Psoas muscle (tissue), 7 donors: ENCODE measurements at regions not wholly inside any gene's neighbourhood (a gene's known extent, or its start where the extent isn't known, plus 50 kb on each side); places are given as distances from the start of the nearest gene placed in this dataset.

Experiments used
- ATAC-seq, 4 donors: fragments of 200-7000 bp; cut with Tn5 transposase; one replicate each; pipeline ENCODE4 v1.9.1; 2020; ENCODE audit warnings: moderate library complexity in 3 of 4, mild to moderate bottlenecking in 2 of 4
- DNase-seq, 2 donors: peaks; one replicate each; pipeline ENCODE4 v3.0.0-alpha.2; 2020
- H3K27ac ChIP-seq: fragments of 200-600 bp; one replicate; pipeline ENCODE4 v1.8.0; 2022
- H3K27me3 ChIP-seq, 3 donors: fragments of 200-600 bp in 1 of 3; one replicate each; pipeline versions ENCODE4 v1.6.1 to v1.8.0; 2013 to 2022; ENCODE audit warnings: low read length in 2 of 3, mild to moderate bottlenecking in 2 of 3, moderate library complexity in 1 of 3; ENCODE audit not compliant: insufficient read depth in 3 of 3
- H3K36me3 ChIP-seq, 2 donors: fragments of 200-600 bp in 1 of 2; one replicate each; pipeline versions ENCODE4 v1.6.1 to v1.8.0; 2013 to 2022; ENCODE audit warnings: low read depth in 1 of 2, mild to moderate bottlenecking in 1 of 2, moderate library complexity in 1 of 2; ENCODE audit not compliant: insufficient read depth in 1 of 2
- H3K4me1 ChIP-seq: fragments of 200-600 bp; one replicate; pipeline ENCODE4 v1.8.0; 2022
- H3K4me3 ChIP-seq: fragments of 200-600 bp; one replicate; pipeline ENCODE4 v1.8.0; 2022; ENCODE audit warnings: mild to moderate bottlenecking
- H3K9me3 ChIP-seq: fragments of 200-600 bp; one replicate; pipeline ENCODE4 v1.8.0; 2022
- CTCF ChIP-seq: fragments of 200-600 bp; IDR thresholded peaks from one replicate; pipeline ENCODE4 v1.8.0; 2022; ENCODE audit warnings: antibody characterized with exemption
- WGBS, 3 donors: extraction: QIAGEN DNeasy Blood & Tissue Kit; methylation state at CpG; one replicate each; pipeline versions ENCODE4 v1.1.6 to v1.1.7; 2013; 5-methylcytosine and 5-hydroxymethylcytosine counted together
- intact Hi-C, 2 donors: fragments of 100-400 bp; cut with DNase I; formaldehyde crosslinking; loops; one replicate each; pipeline versions ENCODE4 v1.11.0 to v1.14.2; 2022
- donor health status: healthy with polysubstance abuse.
- donor health status: DM: no; HTN: no; CAD: no; lungs with moderate emphysema.
- donor health status: Bipolar disorder and iron deficiency.
- donor health status: healthy.
- donor health status: DM: yes; HTN: yes; CAD: no.
- donor health status: DM: no; HTN: no; CAD: no.
- donor health status: DM: yes; HTN: yes; CAD: no.

DNA sequence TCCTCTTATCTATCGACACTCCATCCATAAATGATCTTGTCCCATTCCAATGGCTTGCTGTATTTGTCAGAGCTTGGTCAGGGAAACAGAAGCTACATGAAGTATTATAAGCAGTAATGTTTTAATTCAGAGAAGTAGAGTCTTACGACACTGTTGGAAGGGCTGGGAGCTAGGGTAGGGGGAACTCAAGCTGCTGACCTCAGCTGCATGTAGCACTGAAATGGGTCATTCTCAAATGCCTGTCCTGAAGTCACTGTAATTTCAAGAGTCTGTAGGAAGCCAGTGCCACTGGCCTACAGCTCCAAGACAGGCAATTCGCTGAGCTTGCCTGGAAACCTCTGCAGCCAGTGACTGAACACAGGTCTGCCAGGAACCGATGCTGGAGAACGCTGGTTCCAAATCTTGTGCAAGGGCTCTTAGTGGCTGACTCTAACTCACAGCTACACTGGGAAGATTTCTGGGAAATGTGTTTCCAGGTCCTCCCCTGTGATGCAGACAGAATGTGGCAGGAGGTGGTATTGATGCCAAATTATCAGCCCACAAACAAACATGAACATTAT lies 532.4 kb downstream of the CCDC171 start:
- Histone ChIP-seq H3K4me3 (no peak overlapping the region), H3K9me3 (no peaks in the 10 kb centered on the region), H3K27ac (no peak overlapping the region), H3K4me1 (no peaks in the 10 kb centered on the region), H3K27me3 (no peaks in the 10 kb centered on the region), H3K36me3 (no peaks in the 10 kb centered on the region)
- DNase-seq (peak in 1 of 2 donors; percentile 53), ATAC-seq (peak in 2 of 4 donors; percentile 35 to 39)
- 59 to 63% (median 60%) methylated on average over 5 of the region's 5 CpGs for WGBS, 3 donors
- no peak for TF ChIP-seq CTCF
- intact Hi-C loops: no loop called here

GRCh38 chr9:16090907-16091629 lies 538.2 kb downstream of the CCDC171 start:
- intact Hi-C loops: loop anchor here in 1 of 2 donors (1.0 kb wide), 1 partner anchor 12 kb away; no protein-coding TSS in a partner anchor
- Histone ChIP-seq H3K4me3 (no peak overlapping the region), H3K27me3 (no peaks in the 10 kb centered on the region), H3K4me1 (no peaks in the 10 kb centered on the region), H3K9me3 (no peaks in the 10 kb centered on the region), H3K36me3 (no peaks in the 10 kb centered on the region), H3K27ac (no peak overlapping the region)
- DNase-seq (no peak), ATAC-seq (no peak)
- TF ChIP-seq CTCF: no peak
- WGBS, 3 donors: 88 to 93% (median 91%) methylated on average over 3 of the region's 3 CpGs

GRCh38 chr9:16092142-16093091 lies 539.6 kb downstream of the CCDC171 start:
- Histone ChIP-seq H3K4me3 (no peak overlapping the region), H3K4me1 (no peaks in the 10 kb centered on the region), H3K27ac (no peak overlapping the region), H3K36me3 (no peaks in the 10 kb centered on the region), H3K27me3 (no peaks in the 10 kb centered on the region), H3K9me3 (no peaks in the 10 kb centered on the region)
- intact Hi-C loops: no loop called here
- ATAC-seq (no peak), DNase-seq (peak; percentile 16 to 55)
- whole genome bisulfite sequencing, 3 donors: 43 to 47% (median 46%) methylated on average over 12 of the region's 12 CpGs
- TF ChIP-seq CTCF: no peak

DNA sequence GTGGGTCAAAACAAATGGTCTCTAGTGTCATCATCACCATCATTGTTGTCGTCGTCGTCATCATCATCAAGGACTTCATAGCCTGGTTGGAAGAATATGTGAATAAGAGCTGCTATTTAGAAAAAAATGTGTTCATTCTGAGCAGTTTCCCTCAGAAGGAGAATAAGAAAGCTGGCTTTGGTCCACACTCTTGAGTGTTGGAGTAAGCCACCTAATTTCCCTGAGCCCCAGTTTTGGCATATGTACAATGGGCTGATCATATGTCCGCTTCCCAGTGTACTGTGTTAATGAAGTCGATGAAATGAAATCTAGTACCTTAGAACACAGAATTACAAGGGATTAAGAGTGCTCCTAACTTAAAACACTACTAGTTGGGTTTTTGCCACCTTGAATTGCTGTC lies 545.5 kb downstream of the CCDC171 start:
- Histone ChIP-seq H3K27me3 (no peaks in the 10 kb centered on the region), H3K4me3 (no peak overlapping the region), H3K27ac (no peak overlapping the region), H3K9me3 (no peaks in the 10 kb centered on the region), H3K4me1 (no peaks in the 10 kb centered on the region), H3K36me3 (no peaks in the 10 kb centered on the region)
- whole genome bisulfite sequencing, 3 donors: 75 to 92% (median 84%) methylated on average over 5 of the region's 5 CpGs
- TF ChIP-seq CTCF: no peak
- intact Hi-C loops: no loop called here
- DNase-seq: no peak
- no peak for ATAC-seq
